Fibroblast of lung (primary cell): ENCODE measurements at regions not wholly inside any gene's neighbourhood (a gene's known extent, or its start where the extent isn't known, plus 50 kb on each side); places are given as distances from the start of the nearest gene placed in this dataset.

ENCODE experiments used
- DNase-seq, 2 donors: peaks; one replicate each; pipeline versions ENCODE4 v3.0.0 to v3.0.0-alpha.2; 2010; ENCODE audit warnings: low read depth in 2 of 2
- H2AFZ ChIP-seq: 2 replicates; pipeline ENCODE4 v1.5.1; 2012; ENCODE audit warnings: low read length, control low read depth, inconsistent platforms
- H3K27ac ChIP-seq: 2 replicates; pipeline ENCODE4 v1.5.1; 2011; ENCODE audit warnings: low read length, control low read depth; ENCODE audit not compliant: insufficient read depth
- H3K27me3 ChIP-seq: 2 replicates; pipeline ENCODE4 v1.5.1; 2011; ENCODE audit warnings: mild to moderate bottlenecking, low read length; ENCODE audit not compliant: control insufficient read depth, insufficient read depth
- H3K36me3 ChIP-seq: 2 replicates; pipeline ENCODE4 v1.5.1; 2011; ENCODE audit warnings: low read length; ENCODE audit not compliant: control insufficient read depth, insufficient read depth
- H3K4me1 ChIP-seq: 2 replicates; pipeline ENCODE4 v1.5.1; 2011; ENCODE audit warnings: low read length; ENCODE audit not compliant: control insufficient read depth, insufficient read depth; ENCODE audit errors: extremely low read depth
- H3K4me2 ChIP-seq: 2 replicates; pipeline ENCODE4 v1.5.1; 2011; ENCODE audit warnings: low read length, control low read depth; ENCODE audit not compliant: insufficient read depth; ENCODE audit errors: extremely low read depth
- H3K4me3 ChIP-seq, 4 experiments: fragments of 200-600 bp in 1 of 4; sonication (generic) in 1 of 4; replicated peaks in 1 of 4; 2 replicates each; pipeline ENCODE4 v1.5.1; 2011 to 2016; ENCODE audit warnings: low read length in 4 of 4, low read depth in 3 of 4, mild to moderate bottlenecking in 3 of 4, control low read depth in 2 of 4, inconsistent platforms in 1 of 4, mixed read lengths in 1 of 4; ENCODE audit not compliant: insufficient read depth in 1 of 4; ENCODE audit errors: control extremely low read depth in 1 of 4
- H3K79me2 ChIP-seq: 2 replicates; pipeline ENCODE4 v1.5.1; 2012; ENCODE audit warnings: mild to moderate bottlenecking, low read length, inconsistent platforms; ENCODE audit not compliant: control insufficient read depth, insufficient read depth
- H3K9ac ChIP-seq: 2 replicates; pipeline ENCODE4 v1.5.1; 2011; ENCODE audit warnings: mild to moderate bottlenecking, low read length, control low read depth; ENCODE audit not compliant: insufficient read depth
- H3K9me3 ChIP-seq: 2 replicates; pipeline ENCODE4 v1.5.1; 2012; ENCODE audit warnings: low read depth, low read length; ENCODE audit not compliant: control insufficient read depth, insufficient read depth
- H4K20me1 ChIP-seq: 2 replicates; pipeline ENCODE4 v1.5.1; 2011; ENCODE audit warnings: low read length; ENCODE audit not compliant: control insufficient read depth, insufficient read depth; ENCODE audit errors: extremely low read depth
- EZH2 ChIP-seq: IDR thresholded peaks from 2 replicates; pipeline ENCODE4 v1.5.1; 2012; ENCODE audit warnings: low read length, control low read depth, mild to moderate bottlenecking; ENCODE audit errors: missing control alignments
- TF ChIP-seq, protein P1 (sequence below), 2 donors: IDR thresholded peaks in 1 of 2; conservative IDR thresholded peaks in 1 of 2; 1 replicate in 1 of 2; 2 replicates in 1 of 2; pipeline ENCODE4 v1.5.1; 2011 to 2012; ENCODE audit warnings: low read length in 2 of 2, control low read depth in 1 of 2, inconsistent platforms in 1 of 2, low read depth in 1 of 2, mild to moderate bottlenecking in 1 of 2

DNA sequence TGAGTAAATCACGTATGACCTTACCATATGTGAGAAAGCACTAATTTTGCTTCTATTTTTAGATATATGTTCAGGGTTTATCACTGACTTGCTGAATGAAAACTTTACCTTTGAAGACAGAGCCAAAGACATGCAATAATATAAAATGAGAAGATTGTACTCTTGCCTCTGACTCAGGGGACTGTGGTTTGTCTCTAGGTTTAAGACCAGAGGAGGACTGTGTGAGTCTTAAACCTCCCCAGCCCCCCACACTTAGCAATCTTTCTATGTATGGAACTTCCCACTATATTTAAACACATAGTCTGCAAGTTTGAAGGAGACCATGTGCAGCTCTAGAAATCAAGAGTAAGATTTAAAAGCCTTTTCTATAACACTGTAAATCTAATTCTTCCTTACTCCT lies 368.7 kb upstream of the FAM241A start:
- TF ChIP-seq, protein P1, sequence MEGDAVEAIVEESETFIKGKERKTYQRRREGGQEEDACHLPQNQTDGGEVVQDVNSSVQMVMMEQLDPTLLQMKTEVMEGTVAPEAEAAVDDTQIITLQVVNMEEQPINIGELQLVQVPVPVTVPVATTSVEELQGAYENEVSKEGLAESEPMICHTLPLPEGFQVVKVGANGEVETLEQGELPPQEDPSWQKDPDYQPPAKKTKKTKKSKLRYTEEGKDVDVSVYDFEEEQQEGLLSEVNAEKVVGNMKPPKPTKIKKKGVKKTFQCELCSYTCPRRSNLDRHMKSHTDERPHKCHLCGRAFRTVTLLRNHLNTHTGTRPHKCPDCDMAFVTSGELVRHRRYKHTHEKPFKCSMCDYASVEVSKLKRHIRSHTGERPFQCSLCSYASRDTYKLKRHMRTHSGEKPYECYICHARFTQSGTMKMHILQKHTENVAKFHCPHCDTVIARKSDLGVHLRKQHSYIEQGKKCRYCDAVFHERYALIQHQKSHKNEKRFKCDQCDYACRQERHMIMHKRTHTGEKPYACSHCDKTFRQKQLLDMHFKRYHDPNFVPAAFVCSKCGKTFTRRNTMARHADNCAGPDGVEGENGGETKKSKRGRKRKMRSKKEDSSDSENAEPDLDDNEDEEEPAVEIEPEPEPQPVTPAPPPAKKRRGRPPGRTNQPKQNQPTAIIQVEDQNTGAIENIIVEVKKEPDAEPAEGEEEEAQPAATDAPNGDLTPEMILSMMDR (conservative IDR thresholded peaks at IDR 0.05 in 1 of 2, IDR thresholded peaks at IDR 0.05 in 1 of 2; ENCODE audit: low read depth in 1 of 2, low read length in 2 of 2), result no peak
- no peak for TF ChIP-seq EZH2
- H3K79me2 ChIP-seq, result no peaks in the 10 kb centered on the region
- peak in 1 of 2 donors; percentile 47 for DNase-seq
- no peak overlapping the region for H3K4me2 ChIP-seq
- H3K27ac ChIP-seq, result no peak overlapping the region
- H3K36me3 ChIP-seq, result no peaks in the 10 kb centered on the region
- H3K4me1 ChIP-seq, result no peaks in the 10 kb centered on the region
- no peaks in the 10 kb centered on the region for H3K9me3 ChIP-seq
- H3K9ac ChIP-seq, result no peak overlapping the region
- H3K27me3 ChIP-seq, result no peaks in the 10 kb centered on the region
- no peak overlapping the region for H3K4me3 ChIP-seq
- H2AFZ ChIP-seq, result no peak overlapping the region
- no peaks in the 10 kb centered on the region for H4K20me1 ChIP-seq

DNA sequence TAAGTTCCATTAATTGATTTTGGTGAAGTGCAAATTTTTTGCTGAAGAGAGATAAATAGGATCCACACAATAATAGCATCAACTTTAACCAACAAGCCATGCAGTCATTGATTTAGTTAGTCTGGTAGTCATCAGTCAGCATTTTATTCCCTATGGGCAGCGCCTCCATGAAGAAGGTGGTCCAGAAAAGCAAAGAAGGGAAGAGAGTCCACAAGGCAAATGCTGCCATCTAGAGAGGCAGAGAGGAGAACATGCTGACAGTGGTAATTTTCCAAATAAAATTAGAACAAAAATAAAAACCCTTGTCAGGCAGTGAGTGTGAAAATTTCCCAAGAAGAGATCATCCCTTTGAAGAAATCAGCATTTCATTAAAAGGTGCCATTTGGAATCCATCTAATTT lies 366.7 kb upstream of the FAM241A start:
- Histone ChIP-seq H3K9me3 (no peaks in the 10 kb centered on the region), H3K79me2 (no peaks in the 10 kb centered on the region), H3K36me3 (no peaks in the 10 kb centered on the region), H4K20me1 (no peaks in the 10 kb centered on the region), H3K9ac (no peak overlapping the region), H2AFZ (no peak overlapping the region), H3K4me3 (no peak overlapping the region), H3K4me2 (no peak overlapping the region), H3K27me3 (no peaks in the 10 kb centered on the region), H3K27ac (no peak overlapping the region), H3K4me1 (no peaks in the 10 kb centered on the region)
- TF ChIP-seq EZH2, result no peak
- TF ChIP-seq, protein P1 (conservative IDR thresholded peaks at IDR 0.05 in 1 of 2, IDR thresholded peaks at IDR 0.05 in 1 of 2; ENCODE audit: low read depth in 1 of 2, low read length in 2 of 2), result peak; percentile 25 to 47
- DNase-seq, result peak in 1 of 2 donors; percentile 2

DNA sequence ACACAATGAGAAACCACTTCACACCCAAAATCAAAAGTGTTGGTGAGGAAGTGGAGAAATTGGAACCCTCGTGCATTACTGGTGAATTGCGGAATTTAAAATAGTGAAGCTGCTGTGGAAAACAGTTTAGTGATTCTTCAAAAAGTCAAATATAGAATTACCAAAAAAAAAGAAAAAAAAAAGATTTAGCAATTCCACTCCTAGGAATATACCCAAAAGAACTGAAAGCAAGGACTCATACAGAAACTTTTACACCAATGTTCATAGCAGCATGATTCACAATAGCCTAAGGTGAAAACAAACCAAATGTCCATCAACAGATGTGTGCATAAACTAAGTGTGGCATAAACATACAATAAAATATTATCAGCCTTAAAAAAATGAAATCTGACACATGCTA lies 364.3 kb upstream of the FAM241A start:
- H3K4me3 ChIP-seq, result no peak overlapping the region
- TF ChIP-seq, protein P1 (conservative IDR thresholded peaks at IDR 0.05 in 1 of 2, IDR thresholded peaks at IDR 0.05 in 1 of 2; ENCODE audit: low read depth in 1 of 2, low read length in 2 of 2), result no peak
- TF ChIP-seq EZH2, result no peak
- H3K9me3 ChIP-seq, result no peaks in the 10 kb centered on the region
- no peak overlapping the region for H3K27ac ChIP-seq
- no peak for DNase-seq
- no peak overlapping the region for H3K4me2 ChIP-seq
- no peaks in the 10 kb centered on the region for H4K20me1 ChIP-seq
- no peak overlapping the region for H3K9ac ChIP-seq
- no peaks in the 10 kb centered on the region for H3K27me3 ChIP-seq
- no peak overlapping the region for H2AFZ ChIP-seq
- no peaks in the 10 kb centered on the region for H3K36me3 ChIP-seq
- H3K79me2 ChIP-seq, result no peaks in the 10 kb centered on the region
- no peaks in the 10 kb centered on the region for H3K4me1 ChIP-seq
